ENCODE measurements at regions not wholly inside any gene's neighbourhood (a gene's known extent, or its start where the extent isn't known, plus 50 kb on each side); places are given as distances from the start of the nearest gene placed in this dataset.

DNA sequence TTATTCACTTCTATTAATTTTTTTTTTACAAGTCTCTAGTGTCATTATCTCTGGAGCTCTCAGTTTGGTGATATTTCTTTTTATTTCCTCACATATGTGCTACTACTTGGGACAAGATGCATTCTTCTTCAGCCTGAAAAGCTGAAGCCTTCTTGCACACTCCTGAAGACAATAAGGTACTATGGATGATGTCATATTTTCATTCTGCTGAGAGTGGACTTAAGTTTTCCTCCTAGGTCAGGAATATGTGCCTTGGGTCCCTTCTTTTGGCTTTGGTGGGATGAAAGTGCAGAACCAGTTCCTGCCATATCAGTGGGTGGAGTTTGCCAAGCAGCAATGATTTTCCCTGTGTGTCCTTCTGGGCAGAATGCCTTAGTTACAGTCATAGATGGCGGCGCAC lies 188.7 kb upstream of the EYA4 start:
- TF ChIP-seq CTCF (IDR thresholded peaks at IDR 0.05): no peak
- no peak for TF ChIP-seq ZFX (IDR thresholded peaks at IDR 0.05; ENCODE audit: borderline replicate concordance)

Measured in 22Rv1 (cell line).